ENCODE measurements at regions not wholly inside any gene's neighbourhood (a gene's known extent, or its start where the extent isn't known, plus 50 kb on each side); places are given as distances from the start of the nearest gene placed in this dataset.
"Not testable (repeated sequence)": the region's sequence is repeated elsewhere in the genome, so short reads cannot be mapped to it uniquely, and the experiment has no call there.

DNA sequence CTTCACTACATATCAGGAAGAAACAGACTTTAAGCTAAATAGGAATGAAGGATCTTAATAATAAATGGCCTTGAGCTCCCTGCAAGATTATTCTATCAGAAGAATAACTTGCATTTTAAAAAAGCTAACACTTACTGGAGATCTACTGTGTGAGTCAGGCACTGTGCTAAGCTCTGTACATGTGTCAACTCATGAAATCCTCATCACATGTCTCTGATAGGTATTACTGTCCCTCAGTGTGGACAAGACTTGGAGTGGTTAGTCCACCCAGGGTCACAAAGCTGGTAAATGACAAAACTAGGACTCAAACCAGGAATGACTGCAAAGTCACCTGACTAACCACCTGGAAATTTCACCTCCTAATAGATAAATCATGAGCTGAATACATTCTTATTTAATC lies 57.1 kb upstream of the KCTD7 start:
- intact Hi-C loops (cut with micrococcal nuclease) = no loop called here

DNA sequence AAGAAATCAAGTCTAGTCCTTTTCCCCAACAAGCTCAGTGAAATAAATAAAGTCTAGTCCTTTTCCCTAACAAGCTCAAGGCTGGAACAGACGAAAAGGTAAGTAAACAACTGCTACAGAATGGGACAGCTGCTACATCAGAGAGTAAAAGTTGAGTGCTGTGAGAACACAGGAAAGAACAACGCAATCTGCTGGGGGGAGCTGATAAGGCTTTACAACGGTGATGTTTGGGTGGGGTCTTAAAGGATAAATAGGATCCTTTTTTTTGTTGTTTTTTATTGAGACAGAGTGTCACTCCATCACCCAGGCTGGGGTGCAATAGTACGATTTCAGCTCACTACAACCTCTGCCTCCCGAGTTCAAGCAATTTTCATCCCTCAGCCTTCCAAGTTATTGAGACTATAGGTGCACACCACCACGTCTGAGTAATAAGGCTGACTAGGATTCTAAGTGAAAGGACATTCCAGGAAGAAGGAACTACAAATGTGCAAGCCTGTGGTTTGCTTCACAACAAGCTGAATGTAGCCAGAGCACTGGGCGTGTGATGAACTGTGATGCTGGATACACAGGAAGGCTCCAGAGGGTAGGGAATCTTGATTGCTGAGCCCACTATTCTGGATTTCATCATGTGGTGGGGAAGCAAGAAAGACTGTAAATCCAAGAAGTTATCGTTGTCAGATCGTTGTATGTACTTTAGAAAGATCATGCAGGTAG lies 54.7 kb upstream of the KCTD7 start:
- intact Hi-C loops (cut with micrococcal nuclease) = not testable (repeated sequence)

GRCh38 chr7:66574768-66575167 lies 53.9 kb upstream of the KCTD7 start:
- intact Hi-C loops (cut with micrococcal nuclease) = not testable (repeated sequence)

GRCh38 chr7:66575398-66575797 lies 53.3 kb upstream of the KCTD7 start:
- intact Hi-C loops (cut with micrococcal nuclease) = no loop called here

- intact Hi-C loops (cut with micrococcal nuclease) = no loop called here
Observed at GRCh38 chr7:66576646-66577045, 52.0 kb upstream of the KCTD7 start.
